ENCODE measurements at regions not wholly inside any gene's neighbourhood (a gene's known extent, or its start where the extent isn't known, plus 50 kb on each side); places are given as distances from the start of the nearest gene placed in this dataset.

GRCh38 chr11:119489087-119489486 is 66.1 kb upstream of the THY1 start:
- no peak for DNase-seq (ENCODE audit: unreplicated experiment)
- H3K4me3 Mint-ChIP-seq (ENCODE audit: unreplicated experiment): no peak overlapping the region
- ChIA-PET POLR2A (no interaction called here), CTCF (interaction anchor here (0.6 kb wide), 1 partner anchor 217 kb away, joined by 5 read pairs; no protein-coding TSS in a partner anchor)
- TF ChIP-seq CTCF (IDR thresholded peaks at IDR 0.05; ENCODE audit: unreplicated experiment): no peak
- peaks cover 41% of the 10 kb centered on the region for H3K27me3 Mint-ChIP-seq (ENCODE audit: insufficient read depth, unreplicated experiment)
- intact Hi-C loops (cut with micrococcal nuclease): no loop called here
- no TSS peak for BruUV-seq (replicated peaks)
- H3K4me1 Mint-ChIP-seq (ENCODE audit: insufficient read depth, unreplicated experiment): no peaks in the 10 kb centered on the region
- H3K36me3 Mint-ChIP-seq (ENCODE audit: insufficient read depth, unreplicated experiment): no peaks in the 10 kb centered on the region
- no peaks in the 10 kb centered on the region for H3K9me3 Mint-ChIP-seq (ENCODE audit: unreplicated experiment)
- no peak overlapping the region for H3K27ac Mint-ChIP-seq (ENCODE audit: low read depth, unreplicated experiment)

- H3K36me3 Mint-ChIP-seq (ENCODE audit: insufficient read depth, unreplicated experiment): no peaks in the 10 kb centered on the region
- H3K27ac Mint-ChIP-seq (ENCODE audit: low read depth, unreplicated experiment): no peak overlapping the region
- POLR2A ChIA-PET: no interaction called here
- no peak overlapping the region for H3K4me3 Mint-ChIP-seq (ENCODE audit: unreplicated experiment)
- H3K9me3 Mint-ChIP-seq (ENCODE audit: unreplicated experiment): no peaks in the 10 kb centered on the region
- no peak for TF ChIP-seq CTCF (IDR thresholded peaks at IDR 0.05; ENCODE audit: unreplicated experiment)
- DNase-seq (ENCODE audit: unreplicated experiment): no peak
- CTCF ChIA-PET: interaction anchor here (0.6 to 1.5 kb wide), 5 partner anchors 16 to 218 kb away, joined by 3 to 5 read pairs (median 3); no protein-coding TSS in a partner anchor
- H3K27me3 Mint-ChIP-seq (ENCODE audit: insufficient read depth, unreplicated experiment): peaks cover 37% of the 10 kb centered on the region
- no TSS peak for BruUV-seq (replicated peaks)
- no peaks in the 10 kb centered on the region for H3K4me1 Mint-ChIP-seq (ENCODE audit: insufficient read depth, unreplicated experiment)
- intact Hi-C loops (cut with micrococcal nuclease): no loop called here
These were observed 65.5 kb upstream of the THY1 start for GRCh38 chr11:119488256-119488995.

- H3K4me3 Mint-ChIP-seq (ENCODE audit: unreplicated experiment): no peak overlapping the region
- DNase-seq (ENCODE audit: unreplicated experiment): no peak
- peaks cover 37% of the 10 kb centered on the region for H3K27me3 Mint-ChIP-seq (ENCODE audit: insufficient read depth, unreplicated experiment)
- ChIA-PET POLR2A (no interaction called here), CTCF (interaction anchor here (0.6 to 1.1 kb wide), 3 partner anchors 12 to 242 kb away, joined by 3 to 4 read pairs (median 3); partner anchors contain the start of gene NECTIN1)
- H3K27ac Mint-ChIP-seq (ENCODE audit: low read depth, unreplicated experiment): no peak overlapping the region
- H3K4me1 Mint-ChIP-seq (ENCODE audit: insufficient read depth, unreplicated experiment): no peaks in the 10 kb centered on the region
- intact Hi-C loops (cut with micrococcal nuclease): no loop called here
- no peaks in the 10 kb centered on the region for H3K9me3 Mint-ChIP-seq (ENCODE audit: unreplicated experiment)
- no peak for TF ChIP-seq CTCF (IDR thresholded peaks at IDR 0.05; ENCODE audit: unreplicated experiment)
- H3K36me3 Mint-ChIP-seq (ENCODE audit: insufficient read depth, unreplicated experiment): no peaks in the 10 kb centered on the region
- BruUV-seq (replicated peaks): no TSS peak
These were observed 63.8 kb upstream of the THY1 start for GRCh38 chr11:119486691-119487259.

- no peak for DNase-seq (ENCODE audit: unreplicated experiment)
- BruUV-seq (replicated peaks): no TSS peak
- H3K27ac Mint-ChIP-seq (ENCODE audit: low read depth, unreplicated experiment): no peak overlapping the region
- POLR2A ChIA-PET: interaction anchor here (0.9 kb wide), 1 partner anchor 243 kb away, joined by 6 read pairs; the partner anchor contains the start of gene NECTIN1
- no peak for TF ChIP-seq CTCF (IDR thresholded peaks at IDR 0.05; ENCODE audit: unreplicated experiment)
- CTCF ChIA-PET: interaction anchor here (0.7 to 1.1 kb wide), 3 partner anchors 19 to 243 kb away, joined by 3 to 4 read pairs (median 3); partner anchors contain the start of gene NECTIN1
- no peak overlapping the region for H3K4me3 Mint-ChIP-seq (ENCODE audit: unreplicated experiment)
- no peaks in the 10 kb centered on the region for H3K36me3 Mint-ChIP-seq (ENCODE audit: insufficient read depth, unreplicated experiment)
- H3K4me1 Mint-ChIP-seq (ENCODE audit: insufficient read depth, unreplicated experiment): peaks cover 4% of the 10 kb centered on the region
- intact Hi-C loops (cut with micrococcal nuclease): no loop called here
- H3K27me3 Mint-ChIP-seq (ENCODE audit: insufficient read depth, unreplicated experiment): peaks cover 37% of the 10 kb centered on the region
- H3K9me3 Mint-ChIP-seq (ENCODE audit: unreplicated experiment): no peaks in the 10 kb centered on the region
These were observed 63.0 kb upstream of the THY1 start for GRCh38 chr11:119486016-119486415.

All from MCF 10A (cell line).